Colonic mucosa (tissue), 4 donors: ENCODE measurements at regions not wholly inside any gene's neighbourhood (a gene's known extent, or its start where the extent isn't known, plus 50 kb on each side); places are given as distances from the start of the nearest gene placed in this dataset.
A peak's percentile ranks its signal among the peaks of the same experiment; 100 is the strongest.

ENCODE experiments used
- DNase-seq: peaks from one replicate; pipeline ENCODE4 v3.0.0-alpha.2; 2020
- H3K27ac ChIP-seq: fragments of 200-600 bp; one replicate; pipeline ENCODE4 v1.8.0; 2021
- H3K27me3 ChIP-seq: fragments of 200-600 bp; one replicate; pipeline ENCODE4 v1.8.0; 2021
- H3K36me3 ChIP-seq: fragments of 200-600 bp; one replicate; pipeline ENCODE4 v1.8.0; 2021
- H3K4me1 ChIP-seq: fragments of 200-600 bp; one replicate; pipeline ENCODE4 v1.8.0; 2021; ENCODE audit warnings: mild to moderate bottlenecking
- H3K4me3 ChIP-seq: fragments of 200-600 bp; one replicate; pipeline ENCODE4 v1.8.0; 2021
- H3K9ac ChIP-seq, 2 donors: one replicate each; pipeline ENCODE4 v1.7.0; 2013; ENCODE audit warnings: control low read depth in 2 of 2, low read depth in 2 of 2, low read length in 2 of 2
- H3K9me3 ChIP-seq: fragments of 200-600 bp; one replicate; pipeline ENCODE4 v1.8.0; 2021
- intact Hi-C: fragments of 100-400 bp; cut with DNase I; formaldehyde crosslinking; loops from one replicate; pipeline ENCODE4 v1.14.1; 2022
- TF ChIP-seq, protein P1 (sequence below): fragments of 200-600 bp; IDR thresholded peaks from one replicate; pipeline ENCODE4 v1.8.0; 2022; ENCODE audit warnings: antibody characterized with exemption, mild to moderate bottlenecking
- donor health status: healthy.
- donor health status: DM: no; HTN: no; CAD: no.
- donor health status: DM: no; HTN: no; CAD: no.

DNA sequence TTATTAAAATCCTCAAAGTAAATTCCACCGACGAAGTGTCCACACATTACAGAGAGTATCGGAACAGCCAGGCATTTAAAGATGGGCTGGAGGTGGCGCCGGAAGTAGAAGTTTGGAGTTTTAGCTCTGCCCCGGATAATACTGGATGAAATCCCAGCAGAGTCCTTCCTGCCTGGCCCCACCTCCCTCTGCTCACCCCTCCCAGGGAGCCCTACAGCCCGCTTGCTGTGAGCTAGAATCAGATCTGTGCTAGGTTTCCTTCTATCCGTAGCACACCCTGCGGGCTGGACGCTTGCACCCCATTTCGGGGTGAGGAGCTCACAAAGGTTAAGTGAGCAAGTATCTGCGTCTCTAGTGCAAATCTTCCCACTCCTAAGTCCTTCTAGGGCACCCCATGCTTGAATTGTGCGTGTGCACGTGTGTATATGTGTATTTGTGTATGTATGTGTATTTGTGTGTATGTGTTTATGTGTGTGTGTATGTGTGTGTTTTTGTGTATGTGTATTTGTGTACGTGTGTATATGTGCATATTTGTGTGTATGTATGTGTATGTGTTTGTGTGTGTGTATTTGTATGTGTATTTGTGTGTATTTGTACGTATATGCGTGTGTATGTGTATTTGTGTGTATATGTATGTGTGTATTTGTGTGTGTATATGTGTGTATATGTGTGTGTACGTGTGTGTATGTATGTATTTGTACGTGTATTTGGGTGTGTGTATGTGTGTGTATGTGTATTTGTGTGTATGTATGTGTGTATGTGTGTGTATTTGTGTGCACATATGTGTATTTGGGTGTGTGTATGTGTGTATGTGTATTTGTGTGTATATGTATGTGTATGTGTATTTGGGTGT is 61.4 kb downstream of the HAPSTR1 start:
- TF ChIP-seq, protein P1, sequence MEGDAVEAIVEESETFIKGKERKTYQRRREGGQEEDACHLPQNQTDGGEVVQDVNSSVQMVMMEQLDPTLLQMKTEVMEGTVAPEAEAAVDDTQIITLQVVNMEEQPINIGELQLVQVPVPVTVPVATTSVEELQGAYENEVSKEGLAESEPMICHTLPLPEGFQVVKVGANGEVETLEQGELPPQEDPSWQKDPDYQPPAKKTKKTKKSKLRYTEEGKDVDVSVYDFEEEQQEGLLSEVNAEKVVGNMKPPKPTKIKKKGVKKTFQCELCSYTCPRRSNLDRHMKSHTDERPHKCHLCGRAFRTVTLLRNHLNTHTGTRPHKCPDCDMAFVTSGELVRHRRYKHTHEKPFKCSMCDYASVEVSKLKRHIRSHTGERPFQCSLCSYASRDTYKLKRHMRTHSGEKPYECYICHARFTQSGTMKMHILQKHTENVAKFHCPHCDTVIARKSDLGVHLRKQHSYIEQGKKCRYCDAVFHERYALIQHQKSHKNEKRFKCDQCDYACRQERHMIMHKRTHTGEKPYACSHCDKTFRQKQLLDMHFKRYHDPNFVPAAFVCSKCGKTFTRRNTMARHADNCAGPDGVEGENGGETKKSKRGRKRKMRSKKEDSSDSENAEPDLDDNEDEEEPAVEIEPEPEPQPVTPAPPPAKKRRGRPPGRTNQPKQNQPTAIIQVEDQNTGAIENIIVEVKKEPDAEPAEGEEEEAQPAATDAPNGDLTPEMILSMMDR, result no peak
- no peaks in the 10 kb centered on the region for H3K36me3 ChIP-seq
- no peak overlapping the region for H3K27ac ChIP-seq
- no peaks in the 10 kb centered on the region for H3K27me3 ChIP-seq
- H3K9me3 ChIP-seq, result no peaks in the 10 kb centered on the region
- no peak overlapping the region for H3K4me3 ChIP-seq
- intact Hi-C loops, result no loop called here
- no peak for DNase-seq
- H3K9ac ChIP-seq, result no peak overlapping the region
- H3K4me1 ChIP-seq, result no peaks in the 10 kb centered on the region

DNA sequence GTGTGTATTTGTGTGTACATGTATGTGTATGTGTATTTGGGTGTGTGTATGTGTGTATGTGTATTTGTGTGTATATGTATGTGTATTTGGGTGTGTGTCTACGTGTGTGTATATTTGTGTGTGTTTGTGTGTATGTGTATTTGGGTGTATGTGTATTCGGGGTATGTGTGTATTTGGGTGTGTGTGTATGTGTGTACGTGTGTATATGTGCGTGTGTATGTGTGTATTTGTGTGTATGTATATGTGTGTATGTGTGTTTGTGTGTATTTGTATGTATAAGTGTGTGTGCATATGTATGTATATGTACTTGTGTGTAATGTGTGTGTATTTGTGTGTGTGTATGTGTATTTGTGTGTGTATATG is 62.0 kb downstream of the HAPSTR1 start:
- no peak overlapping the region for H3K4me3 ChIP-seq
- H3K27ac ChIP-seq, result no peak overlapping the region
- intact Hi-C loops, result no loop called here
- no peaks in the 10 kb centered on the region for H3K9me3 ChIP-seq
- H3K4me1 ChIP-seq, result no peaks in the 10 kb centered on the region
- no peaks in the 10 kb centered on the region for H3K27me3 ChIP-seq
- H3K36me3 ChIP-seq, result no peaks in the 10 kb centered on the region
- DNase-seq, result no peak
- TF ChIP-seq, protein P1, result no peak
- no peak overlapping the region for H3K9ac ChIP-seq

DNA sequence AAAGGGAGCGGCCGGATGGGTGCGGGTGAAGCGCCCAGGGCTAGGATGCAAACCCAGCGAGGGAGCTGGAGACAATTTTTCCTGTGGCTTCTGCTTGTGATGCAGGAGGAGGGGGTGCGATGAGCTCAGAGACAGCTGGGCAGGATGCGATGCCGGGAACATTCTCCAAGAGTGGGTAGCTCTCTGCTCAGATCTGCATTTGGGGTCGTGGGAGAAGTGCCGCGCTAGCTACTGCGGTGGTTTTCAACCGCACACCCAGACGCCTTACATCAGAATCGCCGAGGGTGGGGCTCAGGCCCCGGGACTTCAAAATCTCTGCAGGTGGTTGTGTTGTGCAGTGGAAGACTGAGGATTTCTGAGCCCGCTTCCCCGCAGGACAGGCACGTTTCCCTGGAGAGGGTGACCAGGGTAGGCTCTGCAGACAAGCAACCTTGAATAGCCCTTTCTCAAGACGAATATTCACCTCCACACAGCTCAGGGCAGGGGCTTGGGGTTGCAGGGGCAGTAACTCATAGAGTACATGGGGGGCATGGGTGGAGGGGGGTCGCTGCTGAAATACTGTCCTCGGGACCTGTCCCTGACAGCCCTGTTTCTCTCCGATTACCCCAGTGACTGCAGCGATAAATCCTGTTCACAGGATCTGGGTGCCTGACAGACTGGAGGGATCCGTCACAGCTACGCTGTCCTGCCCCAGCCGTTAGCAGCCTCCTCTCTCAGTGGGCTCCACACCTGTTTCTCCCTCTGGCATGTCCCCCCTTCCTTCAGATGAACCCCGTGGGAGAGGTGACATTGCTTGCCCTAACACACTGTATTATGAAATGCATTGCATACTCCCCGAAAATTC is 63.3 kb downstream of the HAPSTR1 start:
- intact Hi-C loops, result loop anchor here (5.0 kb wide), 1 partner anchor 1028 kb away; the partner anchor contains the start of gene GRIN2A
- H3K4me1 ChIP-seq, result no peaks in the 10 kb centered on the region
- no peaks in the 10 kb centered on the region for H3K9me3 ChIP-seq
- no peak overlapping the region for H3K9ac ChIP-seq
- TF ChIP-seq, protein P1, result no peak
- no peak overlapping the region for H3K27ac ChIP-seq
- H3K27me3 ChIP-seq, result no peaks in the 10 kb centered on the region
- no peak overlapping the region for H3K4me3 ChIP-seq
- DNase-seq, result no peak
- no peaks in the 10 kb centered on the region for H3K36me3 ChIP-seq

DNA sequence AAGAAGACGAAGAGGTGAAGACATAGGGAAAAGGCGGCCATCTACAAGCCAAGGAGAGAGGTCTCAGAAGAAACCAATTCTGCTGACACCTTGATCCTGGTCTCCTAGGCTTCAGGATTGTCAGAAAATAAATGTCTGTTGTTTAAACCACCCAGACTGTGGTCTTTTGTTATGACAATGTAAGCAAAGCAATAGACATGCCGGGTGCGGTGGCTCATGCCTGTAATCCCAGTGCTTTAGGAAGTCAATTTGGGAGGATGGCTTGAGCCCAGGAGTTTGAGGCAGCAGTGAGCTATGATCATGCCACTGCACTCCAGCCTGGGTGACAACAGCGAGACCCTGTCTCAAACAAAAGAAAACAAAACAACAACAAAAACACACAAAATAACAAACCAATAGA is 64.4 kb downstream of the HAPSTR1 start:
- no peak for DNase-seq
- Histone ChIP-seq H3K27me3 (no peaks in the 10 kb centered on the region), H3K4me3 (no peak overlapping the region), H3K9me3 (no peaks in the 10 kb centered on the region), H3K9ac (no peak overlapping the region), H3K4me1 (no peaks in the 10 kb centered on the region), H3K36me3 (no peaks in the 10 kb centered on the region), H3K27ac (no peak overlapping the region)
- intact Hi-C loops, result loop anchor here (5.0 kb wide), 1 partner anchor 1026 kb away; the partner anchor contains the start of gene GRIN2A
- TF ChIP-seq, protein P1, result no peak

DNA sequence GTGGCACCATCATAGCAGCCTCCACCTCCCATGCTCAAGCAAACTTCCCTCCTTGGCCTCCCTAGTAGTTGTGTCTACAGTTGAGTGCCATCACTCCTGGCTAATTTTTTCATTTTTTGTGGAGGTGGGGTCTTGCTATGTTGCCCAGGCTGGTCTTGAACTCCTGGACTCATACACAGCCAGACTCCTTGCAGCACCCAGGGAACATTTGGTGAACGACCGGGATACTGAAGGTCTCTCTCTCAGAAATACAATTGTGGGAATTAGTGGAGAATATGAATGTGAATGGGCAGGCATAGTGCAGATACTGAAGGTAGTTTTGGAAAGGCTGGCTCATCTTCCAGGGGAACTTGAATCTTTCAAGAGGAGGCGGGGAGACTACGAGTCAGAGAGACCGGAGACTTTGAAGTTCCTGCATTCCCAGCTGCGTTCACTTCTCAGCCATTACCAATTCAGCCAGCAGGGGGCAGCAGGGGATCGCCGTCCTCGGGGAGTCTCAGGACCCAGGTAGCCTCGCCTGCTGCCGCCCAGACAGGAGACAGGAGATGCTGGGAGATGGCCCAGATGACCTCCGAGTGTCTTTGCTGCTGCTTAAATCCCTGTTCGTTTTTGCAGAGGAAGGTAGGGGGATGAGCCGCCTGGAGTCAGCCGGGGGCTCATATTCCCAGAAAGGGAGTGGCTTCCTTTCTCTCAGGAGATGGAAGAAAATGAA is 68.6 kb downstream of the HAPSTR1 start:
- peak; percentile 67 for DNase-seq
- TF ChIP-seq, protein P1, result peak; percentile 77
- intact Hi-C loops, result loop anchor here (5.0 kb wide), 1 partner anchor 1022 kb away; the partner anchor contains the start of gene GRIN2A

More for the DNA sequence above, 68.6 kb downstream of the HAPSTR1 start:
- Histone ChIP-seq H3K4me3 (no peak overlapping the region), H3K4me1 (no peaks in the 10 kb centered on the region), H3K27ac (no peak overlapping the region), H3K36me3 (no peaks in the 10 kb centered on the region), H3K9me3 (no peaks in the 10 kb centered on the region), H3K27me3 (no peaks in the 10 kb centered on the region), H3K9ac (no peak overlapping the region)
